Thyroid gland (tissue), 4 donors: ENCODE measurements at regions not wholly inside any gene's neighbourhood (a gene's known extent, or its start where the extent isn't known, plus 50 kb on each side); places are given as distances from the start of the nearest gene placed in this dataset.

Experiments
- DNase-seq, 2 donors: peaks; one replicate each; pipeline ENCODE4 v3.0.0-alpha.2; 2019
- H3K27ac ChIP-seq, 3 donors: fragments of 200-600 bp; sonication (generic); 1 replicate in 2 of 3; 2 replicates in 1 of 3; pipeline ENCODE4 v1.5.1; 2016 to 2019; ENCODE audit warnings: mild to moderate bottlenecking in 1 of 3, moderate library complexity in 1 of 3
- H3K27me3 ChIP-seq: fragments of 200-600 bp; sonication (generic); one replicate; pipeline ENCODE4 v1.5.1; 2019
- H3K36me3 ChIP-seq, 2 donors: fragments of 200-600 bp; sonication (generic); one replicate each; pipeline ENCODE4 v1.5.1; 2016 to 2019
- H3K4me1 ChIP-seq, 2 donors: fragments of 200-600 bp; sonication (generic); one replicate each; pipeline ENCODE4 v1.5.1; 2017 to 2019
- H3K4me3 ChIP-seq, 3 donors: fragments of 200-600 bp; sonication (generic); replicated peaks in 1 of 3; 1 replicate in 2 of 3; 2 replicates in 1 of 3; pipeline ENCODE4 v1.5.1; 2016; ENCODE audit warnings: mild to moderate bottlenecking in 1 of 3
- H3K9me3 ChIP-seq: fragments of 200-600 bp; sonication (generic); one replicate; pipeline ENCODE4 v1.5.1; 2017
- POLR2A ChIP-seq, 2 donors: fragments of 450-650 bp; IDR thresholded peaks; one replicate each; pipeline ENCODE4 v1.6.1; 2017; ENCODE audit warnings: antibody characterized with exemption in 2 of 2, mild to moderate bottlenecking in 2 of 2, moderate library complexity in 1 of 2
- WGBS, 2 donors: methylation state at CpG; one replicate each; pipeline ENCODE4 v1.1.5; 2017; 5-methylcytosine and 5-hydroxymethylcytosine counted together
- intact Hi-C: fragments of 100-400 bp; cut with DNase I; formaldehyde crosslinking; loops from one replicate; pipeline ENCODE4 v1.15.1; 2023
- TF ChIP-seq, protein P1 (sequence below), 6 experiments: fragments of 200-600 bp in 3 of 6; fragments of 450-650 bp in 3 of 6; sonication (generic) in 3 of 6; IDR thresholded peaks; one replicate each; pipeline ENCODE4 v1.5.1; 2016 to 2019; ENCODE audit warnings: antibody characterized with exemption in 6 of 6, mild to moderate bottlenecking in 2 of 6, inconsistent platforms in 1 of 6, moderate library complexity in 1 of 6

DNA sequence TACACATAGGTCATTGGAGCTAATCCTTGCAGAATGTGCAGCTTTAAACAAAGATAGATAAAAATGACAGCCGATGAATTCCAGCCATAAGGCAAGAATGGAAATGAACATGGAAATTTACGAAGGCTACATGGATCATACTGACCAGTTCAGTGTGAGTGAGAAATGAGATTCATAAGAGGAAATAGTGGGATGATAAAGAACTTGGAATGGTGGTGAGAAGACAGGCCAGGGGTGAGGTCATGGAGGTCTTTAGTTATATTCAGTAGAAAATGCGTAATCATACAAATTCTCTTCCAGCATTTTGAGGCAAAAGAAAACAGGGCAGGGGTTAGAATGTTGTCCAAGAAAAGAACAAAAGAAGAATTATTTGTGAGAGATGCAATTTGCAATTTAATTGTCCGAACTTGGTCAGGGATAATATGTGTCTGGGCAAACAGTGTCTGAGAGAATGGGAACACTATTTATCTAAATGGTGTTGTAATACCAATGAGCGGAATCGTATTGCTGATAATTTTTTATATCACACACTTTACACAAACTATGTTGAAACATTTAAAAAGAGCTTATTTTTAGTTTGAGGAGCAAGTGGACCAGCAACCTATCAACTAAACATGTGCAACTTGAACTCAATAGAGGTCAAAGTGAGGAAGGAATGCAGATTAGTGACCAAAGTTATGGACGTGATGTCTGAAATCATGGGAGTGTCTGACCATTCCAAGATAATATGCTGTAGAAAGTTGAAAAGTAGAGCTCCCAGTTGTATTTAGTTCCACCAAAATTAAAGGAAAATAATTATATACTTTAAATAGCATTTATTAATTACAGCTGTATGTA, 739.0 kb upstream of the NCAM2 start:
- Histone ChIP-seq H3K27ac (no peak overlapping the region), H3K9me3 (no peaks in the 10 kb centered on the region), H3K27me3 (no peaks in the 10 kb centered on the region), H3K4me3 (no peak overlapping the region), H3K36me3 (no peaks in the 10 kb centered on the region), H3K4me1 (no peaks in the 10 kb centered on the region)
- no peak for TF ChIP-seq POLR2A (IDR thresholded peaks at IDR 0.05)
- TF ChIP-seq, protein P1, sequence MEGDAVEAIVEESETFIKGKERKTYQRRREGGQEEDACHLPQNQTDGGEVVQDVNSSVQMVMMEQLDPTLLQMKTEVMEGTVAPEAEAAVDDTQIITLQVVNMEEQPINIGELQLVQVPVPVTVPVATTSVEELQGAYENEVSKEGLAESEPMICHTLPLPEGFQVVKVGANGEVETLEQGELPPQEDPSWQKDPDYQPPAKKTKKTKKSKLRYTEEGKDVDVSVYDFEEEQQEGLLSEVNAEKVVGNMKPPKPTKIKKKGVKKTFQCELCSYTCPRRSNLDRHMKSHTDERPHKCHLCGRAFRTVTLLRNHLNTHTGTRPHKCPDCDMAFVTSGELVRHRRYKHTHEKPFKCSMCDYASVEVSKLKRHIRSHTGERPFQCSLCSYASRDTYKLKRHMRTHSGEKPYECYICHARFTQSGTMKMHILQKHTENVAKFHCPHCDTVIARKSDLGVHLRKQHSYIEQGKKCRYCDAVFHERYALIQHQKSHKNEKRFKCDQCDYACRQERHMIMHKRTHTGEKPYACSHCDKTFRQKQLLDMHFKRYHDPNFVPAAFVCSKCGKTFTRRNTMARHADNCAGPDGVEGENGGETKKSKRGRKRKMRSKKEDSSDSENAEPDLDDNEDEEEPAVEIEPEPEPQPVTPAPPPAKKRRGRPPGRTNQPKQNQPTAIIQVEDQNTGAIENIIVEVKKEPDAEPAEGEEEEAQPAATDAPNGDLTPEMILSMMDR (IDR thresholded peaks at IDR 0.05): no peak
- WGBS, 2 donors: 82 to 85% methylated on average over 7 of the region's 7 CpGs
- no peak for DNase-seq
- intact Hi-C loops: no loop called here

DNA sequence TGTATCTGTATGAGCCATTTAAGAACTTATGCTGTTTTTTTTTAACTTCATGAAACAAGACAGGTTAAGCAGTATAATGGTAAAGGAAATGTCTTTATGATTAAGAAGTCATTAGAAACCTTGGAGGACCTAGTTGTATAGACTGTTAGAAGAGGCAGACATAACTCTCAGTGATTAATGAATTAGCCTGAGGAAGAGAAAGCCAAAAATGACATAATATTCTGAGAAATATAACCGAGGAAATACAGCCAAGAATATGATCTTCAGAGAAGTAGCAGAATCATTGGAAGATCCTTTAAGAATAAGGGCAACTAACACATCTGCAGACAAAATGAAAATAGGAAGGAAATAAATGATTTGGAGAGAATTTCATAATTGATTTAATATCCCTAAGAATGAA, 738.1 kb upstream of the NCAM2 start:
- 65 to 76% methylated on average over 1 of the region's 1 CpG for WGBS, 2 donors
- no peaks in the 10 kb centered on the region for H3K4me1 ChIP-seq
- no peaks in the 10 kb centered on the region for H3K27me3 ChIP-seq
- intact Hi-C loops: no loop called here
- H3K4me3 ChIP-seq: no peak overlapping the region
- H3K27ac ChIP-seq: no peak overlapping the region
- TF ChIP-seq POLR2A (IDR thresholded peaks at IDR 0.05): no peak
- TF ChIP-seq, protein P1 (IDR thresholded peaks at IDR 0.05): no peak
- DNase-seq: no peak
- H3K36me3 ChIP-seq: no peaks in the 10 kb centered on the region
- H3K9me3 ChIP-seq: no peaks in the 10 kb centered on the region

DNA sequence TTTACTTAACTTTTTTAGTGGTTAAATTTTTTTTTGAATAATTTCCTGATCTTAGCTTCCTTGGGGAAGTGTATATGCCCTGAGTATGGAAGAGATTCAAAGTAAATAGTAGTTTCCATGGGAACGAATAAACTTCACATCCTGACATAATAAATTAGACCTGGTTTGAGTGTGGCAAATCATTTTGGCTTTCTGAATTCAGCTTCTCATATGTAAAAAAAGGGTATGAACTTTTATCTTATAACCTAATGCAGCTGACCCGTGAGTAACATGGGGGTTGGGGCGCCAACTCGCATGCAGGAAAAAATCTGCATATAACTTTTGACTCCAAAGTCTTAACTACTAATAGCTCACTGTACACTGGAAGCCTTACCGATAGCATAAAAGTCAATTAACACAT, 736.8 kb upstream of the NCAM2 start:
- Histone ChIP-seq H3K27ac (no peak overlapping the region), H3K4me1 (no peaks in the 10 kb centered on the region), H3K27me3 (no peaks in the 10 kb centered on the region), H3K36me3 (no peaks in the 10 kb centered on the region), H3K4me3 (no peak overlapping the region), H3K9me3 (no peaks in the 10 kb centered on the region)
- intact Hi-C loops: no loop called here
- WGBS, 2 donors: 76 to 84% methylated on average over 5 of the region's 5 CpGs
- TF ChIP-seq, protein P1 (IDR thresholded peaks at IDR 0.05): no peak
- no peak for TF ChIP-seq POLR2A (IDR thresholded peaks at IDR 0.05)
- no peak for DNase-seq

DNA sequence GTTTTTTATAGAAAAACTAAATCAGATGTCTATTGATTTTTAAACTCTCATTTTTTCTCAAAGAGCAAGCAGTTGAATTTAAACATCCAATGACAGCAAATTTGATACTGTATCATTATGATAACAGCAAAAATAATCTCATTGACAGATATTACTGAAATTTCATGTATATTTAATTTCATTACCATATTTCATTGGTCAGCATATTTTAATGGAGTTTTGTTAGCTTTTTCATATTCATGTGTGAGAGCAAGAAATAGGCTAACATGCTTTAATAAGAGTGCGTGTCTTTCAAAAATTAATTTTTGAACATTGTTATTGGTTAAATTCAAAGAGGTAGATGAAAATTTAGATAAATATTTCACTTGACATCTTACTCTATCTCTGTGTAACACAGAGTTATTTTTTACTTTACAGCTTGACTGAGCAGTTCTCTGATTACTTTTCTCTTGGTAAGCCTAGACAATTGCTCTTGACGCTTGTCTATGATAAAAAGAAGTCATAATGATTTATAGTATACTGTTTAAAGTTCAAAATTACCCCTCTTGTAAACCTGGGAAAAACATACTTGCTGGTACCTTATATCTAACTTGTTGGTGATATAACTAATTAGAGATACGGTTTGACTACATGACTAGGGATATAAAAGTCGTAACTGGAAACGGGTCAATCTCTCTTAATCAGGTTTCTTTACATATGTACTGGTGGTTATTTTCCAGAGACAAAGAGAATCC, 732.3 kb upstream of the NCAM2 start:
- no peak for TF ChIP-seq POLR2A (IDR thresholded peaks at IDR 0.05)
- TF ChIP-seq, protein P1 (IDR thresholded peaks at IDR 0.05): no peak
- no peaks in the 10 kb centered on the region for H3K36me3 ChIP-seq
- no peaks in the 10 kb centered on the region for H3K4me1 ChIP-seq
- no peaks in the 10 kb centered on the region for H3K9me3 ChIP-seq
- intact Hi-C loops: no loop called here
- 91 to 92% methylated on average over 5 of the region's 5 CpGs for WGBS, 2 donors
- H3K27me3 ChIP-seq: no peaks in the 10 kb centered on the region
- H3K27ac ChIP-seq: no peak overlapping the region
- DNase-seq: no peak
- H3K4me3 ChIP-seq: no peak overlapping the region

DNA sequence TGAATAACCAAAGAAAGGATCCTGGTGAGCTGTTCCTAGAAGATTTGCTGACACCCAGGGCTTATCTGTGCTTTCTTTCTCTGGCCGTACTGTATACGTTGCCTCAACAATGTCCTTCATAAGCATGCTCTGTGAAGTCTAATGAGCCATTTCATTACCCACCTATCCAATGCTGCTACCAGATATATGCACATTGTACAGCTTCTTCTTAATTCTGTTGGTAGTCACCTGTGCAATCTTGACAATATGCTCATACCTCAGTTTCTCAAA, 731.8 kb upstream of the NCAM2 start:
- no peaks in the 10 kb centered on the region for H3K4me1 ChIP-seq
- H3K27me3 ChIP-seq: no peaks in the 10 kb centered on the region
- 87 to 89% methylated on average over 2 of the region's 2 CpGs for WGBS, 2 donors
- no peak overlapping the region for H3K4me3 ChIP-seq
- H3K9me3 ChIP-seq: no peaks in the 10 kb centered on the region
- intact Hi-C loops: no loop called here
- no peak overlapping the region for H3K27ac ChIP-seq
- DNase-seq: no peak
- TF ChIP-seq, protein P1 (IDR thresholded peaks at IDR 0.05): no peak
- TF ChIP-seq POLR2A (IDR thresholded peaks at IDR 0.05): no peak
- no peaks in the 10 kb centered on the region for H3K36me3 ChIP-seq
